ENCODE measurements at regions not wholly inside any gene's neighbourhood (a gene's known extent, or its start where the extent isn't known, plus 50 kb on each side); places are given as distances from the start of the nearest gene placed in this dataset.
A peak's percentile ranks its signal among the peaks of the same experiment; 100 is the strongest.
"Not testable (repeated sequence)": the region's sequence is repeated elsewhere in the genome, so short reads cannot be mapped to it uniquely, and the experiment has no call there.

- Histone ChIP-seq H3K27ac (ENCODE audit: low read length) (no peak overlapping the region), H3K36me3 (ENCODE audit: control insufficient read depth in 2 of 2, insufficient read depth in 2 of 2, low read length in 2 of 2) (no peaks in the 10 kb centered on the region), H3K9me3 (ENCODE audit: control insufficient read depth in 2 of 2, low read length in 2 of 2) (no peaks in the 10 kb centered on the region), H3K4me1 (ENCODE audit: control insufficient read depth, insufficient read depth, low read length) (no peaks in the 10 kb centered on the region), H3K4me3 (ENCODE audit: low read length in 2 of 2) (no peak overlapping the region), H3K27me3 (ENCODE audit: control insufficient read depth in 1 of 2, insufficient read depth in 2 of 2, low read length in 2 of 2) (no peaks in the 10 kb centered on the region), H3K9ac (ENCODE audit: low read length in 2 of 2) (no peak overlapping the region)
These were observed 176.5 kb upstream of the FBN2 start for GRCh38 chr5:128714551-128714950.

- Histone ChIP-seq H3K27me3 (ENCODE audit: control insufficient read depth in 1 of 2, insufficient read depth in 2 of 2, low read length in 2 of 2) (no peaks in the 10 kb centered on the region), H3K27ac (ENCODE audit: low read length) (no peak overlapping the region), H3K9ac (ENCODE audit: low read length in 2 of 2) (no peak overlapping the region)
These were observed 184.5 kb upstream of the FBN2 start for GRCh38 chr5:128722551-128722950.

GRCh38 chr5:128730021-128730420, 192.0 kb upstream of the FBN2 start:
- H3K27ac ChIP-seq (ENCODE audit: low read length); H3K27me3 ChIP-seq (ENCODE audit: control insufficient read depth in 1 of 2, insufficient read depth in 2 of 2, low read length in 2 of 2); H3K4me3 ChIP-seq (ENCODE audit: low read length in 2 of 2); H3K9me3 ChIP-seq (ENCODE audit: control insufficient read depth in 2 of 2, low read length in 2 of 2); H3K9ac ChIP-seq (ENCODE audit: low read length in 2 of 2); H3K4me1 ChIP-seq (ENCODE audit: control insufficient read depth, insufficient read depth, low read length); H3K36me3 ChIP-seq (ENCODE audit: control insufficient read depth in 2 of 2, insufficient read depth in 2 of 2, low read length in 2 of 2): not testable (repeated sequence)

More at GRCh38 chr5:128722551-128722950, 184.5 kb upstream of the FBN2 start:
- H3K9me3 ChIP-seq (ENCODE audit: control insufficient read depth in 2 of 2, low read length in 2 of 2) = no peaks in the 10 kb centered on the region
- no peaks in the 10 kb centered on the region for H3K36me3 ChIP-seq (ENCODE audit: control insufficient read depth in 2 of 2, insufficient read depth in 2 of 2, low read length in 2 of 2)
- no peak overlapping the region for H3K4me3 ChIP-seq (ENCODE audit: low read length in 2 of 2)
- H3K4me1 ChIP-seq (ENCODE audit: control insufficient read depth, insufficient read depth, low read length) = no peaks in the 10 kb centered on the region

GRCh38 chr5:128735656-128736055, 197.6 kb upstream of the FBN2 start:
- H3K36me3 ChIP-seq (ENCODE audit: control insufficient read depth in 2 of 2, insufficient read depth in 2 of 2, low read length in 2 of 2); H3K27me3 ChIP-seq (ENCODE audit: control insufficient read depth in 1 of 2, insufficient read depth in 2 of 2, low read length in 2 of 2); H3K9ac ChIP-seq (ENCODE audit: low read length in 2 of 2); H3K4me1 ChIP-seq (ENCODE audit: control insufficient read depth, insufficient read depth, low read length); H3K4me3 ChIP-seq (ENCODE audit: low read length in 2 of 2); H3K27ac ChIP-seq (ENCODE audit: low read length); H3K9me3 ChIP-seq (ENCODE audit: control insufficient read depth in 2 of 2, low read length in 2 of 2): not testable (repeated sequence)

GRCh38 chr5:128736553-128736952, 198.5 kb upstream of the FBN2 start:
- no peak overlapping the region for H3K27ac ChIP-seq (ENCODE audit: low read length)
- no peaks in the 10 kb centered on the region for H3K4me1 ChIP-seq (ENCODE audit: control insufficient read depth, insufficient read depth, low read length)
- no peak overlapping the region for H3K4me3 ChIP-seq (ENCODE audit: low read length in 2 of 2)
- no peaks in the 10 kb centered on the region for H3K36me3 ChIP-seq (ENCODE audit: control insufficient read depth in 2 of 2, insufficient read depth in 2 of 2, low read length in 2 of 2)
- no peaks in the 10 kb centered on the region for H3K27me3 ChIP-seq (ENCODE audit: control insufficient read depth in 1 of 2, insufficient read depth in 2 of 2, low read length in 2 of 2)
- no peak overlapping the region for H3K9ac ChIP-seq (ENCODE audit: low read length in 2 of 2)
- H3K9me3 ChIP-seq (ENCODE audit: control insufficient read depth in 2 of 2, low read length in 2 of 2) = no peaks in the 10 kb centered on the region

- H3K27me3 ChIP-seq (ENCODE audit: control insufficient read depth in 1 of 2, insufficient read depth in 2 of 2, low read length in 2 of 2) = no peaks in the 10 kb centered on the region
- no peaks in the 10 kb centered on the region for H3K36me3 ChIP-seq (ENCODE audit: control insufficient read depth in 2 of 2, insufficient read depth in 2 of 2, low read length in 2 of 2)
- H3K9ac ChIP-seq (ENCODE audit: low read length in 2 of 2) = no peak overlapping the region
- H3K9me3 ChIP-seq (ENCODE audit: control insufficient read depth in 2 of 2, low read length in 2 of 2) = no peaks in the 10 kb centered on the region
- peak overlapping the region; percentile 29 to 50 for H3K4me3 ChIP-seq (ENCODE audit: low read length in 2 of 2)
- H3K4me1 ChIP-seq (ENCODE audit: control insufficient read depth, insufficient read depth, low read length) = no peaks in the 10 kb centered on the region
- peak overlapping the region; percentile 31 for H3K27ac ChIP-seq (ENCODE audit: low read length)
These were observed 211.3 kb upstream of the FBN2 start for GRCh38 chr5:128749136-128749898.

GRCh38 chr5:128750155-128750554, 212.1 kb upstream of the FBN2 start:
- no peaks in the 10 kb centered on the region for H3K36me3 ChIP-seq (ENCODE audit: control insufficient read depth in 2 of 2, insufficient read depth in 2 of 2, low read length in 2 of 2)
- H3K27me3 ChIP-seq (ENCODE audit: control insufficient read depth in 1 of 2, insufficient read depth in 2 of 2, low read length in 2 of 2) = no peaks in the 10 kb centered on the region
- H3K4me1 ChIP-seq (ENCODE audit: control insufficient read depth, insufficient read depth, low read length) = no peaks in the 10 kb centered on the region
- no peak overlapping the region for H3K27ac ChIP-seq (ENCODE audit: low read length)
- H3K9ac ChIP-seq (ENCODE audit: low read length in 2 of 2) = no peak overlapping the region
- peak overlapping the region; percentile 29 to 50 for H3K4me3 ChIP-seq (ENCODE audit: low read length in 2 of 2)
- no peaks in the 10 kb centered on the region for H3K9me3 ChIP-seq (ENCODE audit: control insufficient read depth in 2 of 2, low read length in 2 of 2)

- Histone ChIP-seq H3K36me3 (ENCODE audit: control insufficient read depth in 2 of 2, insufficient read depth in 2 of 2, low read length in 2 of 2) (no peaks in the 10 kb centered on the region), H3K9me3 (ENCODE audit: control insufficient read depth in 2 of 2, low read length in 2 of 2) (no peaks in the 10 kb centered on the region), H3K4me1 (ENCODE audit: control insufficient read depth, insufficient read depth, low read length) (no peaks in the 10 kb centered on the region), H3K27me3 (ENCODE audit: control insufficient read depth in 1 of 2, insufficient read depth in 2 of 2, low read length in 2 of 2) (no peaks in the 10 kb centered on the region), H3K27ac (ENCODE audit: low read length) (no peak overlapping the region), H3K4me3 (ENCODE audit: low read length in 2 of 2) (no peak overlapping the region), H3K9ac (ENCODE audit: low read length in 2 of 2) (no peak overlapping the region)
These were observed 207.9 kb upstream of the SLC27A6 start for GRCh38 chr5:128757196-128757959.

GRCh38 chr5:128762661-128763306, 202.5 kb upstream of the SLC27A6 start:
- Histone ChIP-seq H3K27me3 (ENCODE audit: control insufficient read depth in 1 of 2, insufficient read depth in 2 of 2, low read length in 2 of 2) (no peaks in the 10 kb centered on the region), H3K4me1 (ENCODE audit: control insufficient read depth, insufficient read depth, low read length) (no peaks in the 10 kb centered on the region), H3K4me3 (ENCODE audit: low read length in 2 of 2) (no peak overlapping the region), H3K27ac (ENCODE audit: low read length) (no peak overlapping the region), H3K9ac (ENCODE audit: low read length in 2 of 2) (no peak overlapping the region), H3K9me3 (ENCODE audit: control insufficient read depth in 2 of 2, low read length in 2 of 2) (no peaks in the 10 kb centered on the region), H3K36me3 (ENCODE audit: control insufficient read depth in 2 of 2, insufficient read depth in 2 of 2, low read length in 2 of 2) (no peaks in the 10 kb centered on the region)

GRCh38 chr5:128763321-128763720, 202.0 kb upstream of the SLC27A6 start:
- no peak overlapping the region for H3K27ac ChIP-seq (ENCODE audit: low read length)
- no peak overlapping the region for H3K4me3 ChIP-seq (ENCODE audit: low read length in 2 of 2)
- H3K36me3 ChIP-seq (ENCODE audit: control insufficient read depth in 2 of 2, insufficient read depth in 2 of 2, low read length in 2 of 2) = no peaks in the 10 kb centered on the region

More at GRCh38 chr5:128763321-128763720, 202.0 kb upstream of the SLC27A6 start:
- H3K9me3 ChIP-seq (ENCODE audit: control insufficient read depth in 2 of 2, low read length in 2 of 2) = no peaks in the 10 kb centered on the region
- no peaks in the 10 kb centered on the region for H3K27me3 ChIP-seq (ENCODE audit: control insufficient read depth in 1 of 2, insufficient read depth in 2 of 2, low read length in 2 of 2)
- H3K9ac ChIP-seq (ENCODE audit: low read length in 2 of 2) = no peak overlapping the region
- no peaks in the 10 kb centered on the region for H3K4me1 ChIP-seq (ENCODE audit: control insufficient read depth, insufficient read depth, low read length)

All from stomach smooth muscle (tissue), 2 donors.